ENCODE measurements at regions not wholly inside any gene's neighbourhood (a gene's known extent, or its start where the extent isn't known, plus 50 kb on each side); places are given as distances from the start of the nearest gene placed in this dataset.

- Mint-ChIP-seq H3K9me3 (ENCODE audit: unreplicated experiment) (peaks cover 6% of the 10 kb centered on the region), H3K36me3 (ENCODE audit: low read depth, unreplicated experiment) (no peaks in the 10 kb centered on the region), H3K27ac (ENCODE audit: unreplicated experiment) (no peak overlapping the region), H3K4me3 (ENCODE audit: unreplicated experiment) (no peak overlapping the region), H3K4me1 (ENCODE audit: low read depth, unreplicated experiment) (no peaks in the 10 kb centered on the region), H3K27me3 (ENCODE audit: low read depth, unreplicated experiment) (no peaks in the 10 kb centered on the region)
- no peaks in the 10 kb centered on the region for H3K79me2 ChIP-seq (ENCODE audit: insufficient read depth, low read length)
- no peak overlapping the region for H2AFZ ChIP-seq (ENCODE audit: low read depth, low read length)
- no peak overlapping the region for H3K4me3 ChIP-seq (ENCODE audit: insufficient read depth, low read depth, low read length)
- H3K9ac ChIP-seq (ENCODE audit: low read length): no peak overlapping the region
- H3K36me3 ChIP-seq (ENCODE audit: insufficient read depth, low read length): no peaks in the 10 kb centered on the region
- H3K4me2 ChIP-seq (ENCODE audit: low read length): no peak overlapping the region
- FAIRE-seq (no peak), DNase-seq (ENCODE audit: low read depth) (no peak)
- no peaks in the 10 kb centered on the region for H3K27me3 ChIP-seq (ENCODE audit: insufficient read depth, low read length)
- H3K4me1 ChIP-seq (ENCODE audit: insufficient read depth, low read length): no peaks in the 10 kb centered on the region
- TF ChIP-seq CTCF (IDR thresholded peaks at IDR 0.05; ENCODE audit: insufficient read depth, low read depth, low read length): no peak
- TF ChIP-seq EZH2 (IDR thresholded peaks at IDR 0.05; ENCODE audit: insufficient read depth, low read length): no peak
- no peaks in the 10 kb centered on the region for H3K9me3 ChIP-seq (ENCODE audit: insufficient read depth, low read depth, low read length)
- H3K27ac ChIP-seq (ENCODE audit: low read depth, low read length): no peak overlapping the region
- no peaks in the 10 kb centered on the region for H4K20me1 ChIP-seq (ENCODE audit: insufficient read depth, low read length)
Measured at GRCh38 chr5:57549566-57549965, 67.0 kb upstream of the ACTBL2 start.

- no peak for FAIRE-seq
Measured at GRCh38 chr5:57540823-57541222, 58.2 kb upstream of the ACTBL2 start.

More at GRCh38 chr5:57540823-57541222, 58.2 kb upstream of the ACTBL2 start:
- Histone ChIP-seq H3K9ac (ENCODE audit: low read length) (no peak overlapping the region), H3K79me2 (ENCODE audit: insufficient read depth, low read length) (no peaks in the 10 kb centered on the region), H3K27ac (ENCODE audit: low read depth, low read length) (no peak overlapping the region), H3K4me2 (ENCODE audit: low read length) (no peak overlapping the region), H3K36me3 (ENCODE audit: insufficient read depth, low read length) (no peaks in the 10 kb centered on the region), H3K9me3 (ENCODE audit: insufficient read depth, low read depth, low read length) (no peaks in the 10 kb centered on the region), H2AFZ (ENCODE audit: low read depth, low read length) (no peak overlapping the region), H3K27me3 (ENCODE audit: insufficient read depth, low read length) (no peaks in the 10 kb centered on the region), H3K4me1 (ENCODE audit: insufficient read depth, low read length) (peaks cover 12% of the 10 kb centered on the region), H4K20me1 (ENCODE audit: insufficient read depth, low read length) (no peaks in the 10 kb centered on the region), H3K4me3 (ENCODE audit: insufficient read depth, low read depth, low read length) (no peak overlapping the region)
- TF ChIP-seq EZH2 (IDR thresholded peaks at IDR 0.05; ENCODE audit: insufficient read depth, low read length) (no peak), CTCF (IDR thresholded peaks at IDR 0.05; ENCODE audit: insufficient read depth, low read depth, low read length) (no peak)
- Mint-ChIP-seq H3K4me1 (ENCODE audit: low read depth, unreplicated experiment) (peaks cover 16% of the 10 kb centered on the region), H3K36me3 (ENCODE audit: low read depth, unreplicated experiment) (no peaks in the 10 kb centered on the region), H3K9me3 (ENCODE audit: unreplicated experiment) (no peaks in the 10 kb centered on the region), H3K27ac (ENCODE audit: unreplicated experiment) (no peak overlapping the region), H3K27me3 (ENCODE audit: low read depth, unreplicated experiment) (no peaks in the 10 kb centered on the region), H3K4me3 (ENCODE audit: unreplicated experiment) (no peak overlapping the region)
- no peak for DNase-seq (ENCODE audit: low read depth)
